GM18520 (cell line): ENCODE measurements at regions not wholly inside any gene's neighbourhood (a gene's known extent, or its start where the extent isn't known, plus 50 kb on each side); places are given as distances from the start of the nearest gene placed in this dataset.

ENCODE experiments used
- ATAC-seq: cut with Tn5 transposase; IDR thresholded peaks from one replicate; pipeline ENCODE4 v1.9.1; 2021; ENCODE audit not compliant: unreplicated experiment

GRCh38 chr6:90874931-90875330 is 288.1 kb upstream of the MAP3K7 start:
- no peak for ATAC-seq

GRCh38 chr6:90872981-90873380 is 286.1 kb upstream of the MAP3K7 start:
- no peak for ATAC-seq

- no peak for ATAC-seq
These were observed 283.7 kb upstream of the MAP3K7 start for GRCh38 chr6:90870561-90870960.

GRCh38 chr6:90868656-90869055 is 281.8 kb upstream of the MAP3K7 start:
- no peak for ATAC-seq

- no peak for ATAC-seq
These were observed 281.4 kb upstream of the MAP3K7 start for GRCh38 chr6:90868256-90868655.

GRCh38 chr6:90865513-90865912 is 278.6 kb upstream of the MAP3K7 start:
- no peak for ATAC-seq

GRCh38 chr6:90863043-90863442 is 276.2 kb upstream of the MAP3K7 start:
- no peak for ATAC-seq

- no peak for ATAC-seq
These were observed 274.1 kb upstream of the MAP3K7 start for GRCh38 chr6:90860822-90861601.

- ATAC-seq: no peak
These were observed 272.7 kb upstream of the MAP3K7 start for GRCh38 chr6:90859612-90860011.

GRCh38 chr6:90859056-90859455 is 272.2 kb upstream of the MAP3K7 start:
- ATAC-seq: no peak

- ATAC-seq: no peak
These were observed 262.8 kb upstream of the MAP3K7 start for GRCh38 chr6:90849686-90850085.

GRCh38 chr6:90846824-90847223 is 260.0 kb upstream of the MAP3K7 start:
- no peak for ATAC-seq

- no peak for ATAC-seq
These were observed 248.8 kb upstream of the MAP3K7 start for GRCh38 chr6:90835596-90836212.

- ATAC-seq: no peak
These were observed 242.4 kb upstream of the MAP3K7 start for GRCh38 chr6:90829311-90829710.

- no peak for ATAC-seq
These were observed 233.6 kb upstream of the MAP3K7 start for GRCh38 chr6:90820436-90820835.

GRCh38 chr6:90819483-90819882 is 232.6 kb upstream of the MAP3K7 start:
- ATAC-seq: no peak

- no peak for ATAC-seq
These were observed 231.3 kb upstream of the MAP3K7 start for GRCh38 chr6:90818163-90818562.

- no peak for ATAC-seq
These were observed 229.9 kb upstream of the MAP3K7 start for GRCh38 chr6:90816764-90817163.

- ATAC-seq: no peak
These were observed 224.8 kb upstream of the MAP3K7 start for GRCh38 chr6:90811596-90812226.

- ATAC-seq: no peak
These were observed 222.2 kb upstream of the MAP3K7 start for GRCh38 chr6:90809035-90809434.

- ATAC-seq: no peak
These were observed 221.2 kb upstream of the MAP3K7 start for GRCh38 chr6:90807791-90808701.
